Activated T-cell treated with anti-CD3 and anti-CD28 coated beads, Interleukin-2, amount 50 U/mL, for 24 hours (primary cell): ENCODE measurements at regions not wholly inside any gene's neighbourhood (a gene's known extent, or its start where the extent isn't known, plus 50 kb on each side); places are given as distances from the start of the nearest gene placed in this dataset.

Experiments
- DNase-seq: peaks from one replicate; pipeline ENCODE4 v3.0.0-alpha.2; 2020
- H3K27ac Mint-ChIP-seq: 2 replicates; pipeline ENCODE4 v1.8.0; 2020; ENCODE audit warnings: mild to moderate bottlenecking, mixed read lengths
- H3K27me3 Mint-ChIP-seq: 2 replicates; pipeline ENCODE4 v1.8.0; 2020; ENCODE audit warnings: mixed read lengths
- H3K36me3 Mint-ChIP-seq: 2 replicates; pipeline ENCODE4 v1.8.0; 2020; ENCODE audit warnings: low read depth, mixed read lengths
- H3K4me1 Mint-ChIP-seq: 2 replicates; pipeline ENCODE4 v1.8.0; 2020; ENCODE audit warnings: low read depth, mixed read lengths
- H3K4me3 Mint-ChIP-seq: 2 replicates; pipeline ENCODE4 v1.8.0; 2020; ENCODE audit warnings: mild to moderate bottlenecking, moderate library complexity, mixed read lengths
- H3K9me3 Mint-ChIP-seq: 2 replicates; pipeline ENCODE4 v1.8.0; 2020; ENCODE audit warnings: mixed read lengths

GRCh38 chr7:131959106-131959812 is 402.8 kb upstream of the PODXL start:
- Mint-ChIP-seq H3K4me1 (no peaks in the 10 kb centered on the region), H3K27ac (no peak overlapping the region), H3K9me3 (no peaks in the 10 kb centered on the region), H3K4me3 (no peak overlapping the region), H3K36me3 (no peaks in the 10 kb centered on the region), H3K27me3 (peaks cover 6% of the 10 kb centered on the region)
- DNase-seq: no peak

- Mint-ChIP-seq H3K4me3 (no peak overlapping the region), H3K27ac (no peak overlapping the region), H3K36me3 (no peaks in the 10 kb centered on the region), H3K27me3 (peaks cover 8% of the 10 kb centered on the region), H3K9me3 (no peaks in the 10 kb centered on the region), H3K4me1 (no peaks in the 10 kb centered on the region)
- no peak for DNase-seq
These were observed 401.1 kb upstream of the PODXL start for GRCh38 chr7:131957338-131958020.

- H3K27ac Mint-ChIP-seq: no peak overlapping the region
- no peak for DNase-seq
- no peaks in the 10 kb centered on the region for H3K4me1 Mint-ChIP-seq
- no peaks in the 10 kb centered on the region for H3K9me3 Mint-ChIP-seq
- H3K27me3 Mint-ChIP-seq: peaks cover 6% of the 10 kb centered on the region
- H3K36me3 Mint-ChIP-seq: no peaks in the 10 kb centered on the region
- no peak overlapping the region for H3K4me3 Mint-ChIP-seq
These were observed 400.4 kb upstream of the PODXL start for GRCh38 chr7:131956864-131957263.

DNA sequence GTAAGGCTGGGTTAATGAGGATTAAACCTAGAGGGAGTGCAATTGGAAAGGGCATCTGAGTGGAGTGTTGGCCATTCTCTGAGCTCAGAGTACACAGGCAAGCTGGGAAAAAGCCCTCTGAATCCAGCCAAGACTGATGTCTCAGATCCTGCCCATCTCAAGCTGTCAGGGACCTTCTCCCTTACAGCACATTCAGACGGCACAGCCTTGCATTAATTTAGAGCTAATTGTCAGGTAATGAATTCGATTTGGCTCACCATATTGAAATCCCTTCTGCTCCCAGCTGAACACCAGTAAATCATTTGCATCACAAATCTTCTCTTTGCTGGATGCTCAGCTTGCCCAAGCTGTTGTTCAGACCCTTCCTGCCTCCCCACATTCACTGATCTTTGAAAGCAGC is 399.3 kb upstream of the PODXL start:
- Mint-ChIP-seq H3K27ac (no peak overlapping the region), H3K27me3 (peaks cover 6% of the 10 kb centered on the region), H3K4me3 (no peak overlapping the region), H3K36me3 (no peaks in the 10 kb centered on the region), H3K4me1 (no peaks in the 10 kb centered on the region), H3K9me3 (no peaks in the 10 kb centered on the region)
- no peak for DNase-seq

DNA sequence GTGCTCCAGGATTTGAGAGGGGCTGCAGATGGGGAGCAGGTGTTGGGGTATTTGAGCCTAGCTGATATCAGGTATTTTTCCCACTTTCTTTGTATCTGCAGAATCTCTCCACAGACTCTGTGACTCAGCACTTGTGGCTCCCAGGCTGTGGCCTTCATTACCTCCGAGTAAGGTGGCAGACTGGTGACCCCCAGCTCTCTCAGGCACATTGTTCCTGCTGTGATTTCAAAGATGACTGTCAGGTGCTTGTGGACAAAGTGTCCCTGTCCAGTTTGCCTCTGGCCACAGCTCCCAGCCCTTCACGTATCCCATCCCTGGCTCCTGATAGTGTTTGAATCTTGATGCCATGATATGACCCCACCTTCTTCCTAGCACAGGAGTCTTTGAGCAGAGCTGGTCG is 396.8 kb upstream of the PODXL start:
- Mint-ChIP-seq H3K4me1 (no peaks in the 10 kb centered on the region), H3K4me3 (no peak overlapping the region), H3K27ac (no peak overlapping the region), H3K9me3 (no peaks in the 10 kb centered on the region), H3K27me3 (peaks cover 7% of the 10 kb centered on the region), H3K36me3 (no peaks in the 10 kb centered on the region)
- DNase-seq: no peak

- Mint-ChIP-seq H3K9me3 (no peaks in the 10 kb centered on the region), H3K27me3 (peaks cover 13% of the 10 kb centered on the region), H3K4me1 (no peaks in the 10 kb centered on the region), H3K27ac (no peak overlapping the region), H3K4me3 (no peak overlapping the region), H3K36me3 (no peaks in the 10 kb centered on the region)
- DNase-seq: no peak
These were observed 395.9 kb upstream of the PODXL start for GRCh38 chr7:131952365-131952764.

DNA sequence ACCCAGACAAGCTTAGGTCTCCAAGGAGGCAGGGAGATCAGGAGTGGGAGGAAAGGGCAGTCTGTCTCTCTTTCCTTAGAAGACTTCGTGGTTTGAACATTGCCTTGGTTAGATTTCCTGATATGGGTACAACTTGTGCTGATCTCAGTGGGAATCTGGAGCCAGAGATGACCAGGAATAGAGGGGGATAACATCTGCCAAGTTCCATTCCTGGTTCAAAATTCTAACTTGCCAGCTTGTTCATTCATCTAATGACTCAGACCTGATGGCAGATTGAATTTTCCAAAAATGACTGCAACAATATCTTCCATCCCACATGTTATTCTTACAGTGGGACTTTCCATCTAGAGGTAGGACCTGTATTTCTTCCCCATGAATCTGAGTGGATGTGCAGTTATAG is 394.3 kb upstream of the PODXL start:
- Mint-ChIP-seq H3K36me3 (no peaks in the 10 kb centered on the region), H3K9me3 (no peaks in the 10 kb centered on the region), H3K27ac (no peak overlapping the region), H3K4me3 (no peak overlapping the region), H3K4me1 (no peaks in the 10 kb centered on the region), H3K27me3 (peaks cover 27% of the 10 kb centered on the region)
- DNase-seq: no peak

DNA sequence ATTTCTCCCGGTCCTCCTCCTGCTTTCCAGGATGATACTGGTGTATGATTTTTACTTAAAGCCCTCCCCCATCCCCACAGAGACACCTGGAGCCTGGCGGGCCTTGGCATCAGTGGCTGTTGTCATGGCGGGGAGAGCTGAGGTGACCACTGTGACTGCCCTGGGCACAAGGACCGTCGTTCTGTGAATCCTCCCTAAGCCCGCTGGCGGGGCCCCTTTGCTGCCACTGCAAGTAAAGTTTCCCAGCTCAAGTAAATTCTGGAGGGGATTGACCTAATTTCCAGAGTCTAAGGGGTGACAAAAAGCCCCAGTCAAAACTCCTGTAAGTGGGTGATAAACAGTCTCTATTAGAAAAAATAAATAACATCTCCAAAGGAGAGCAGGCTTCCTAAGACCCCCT is 393.2 kb upstream of the PODXL start:
- H3K4me3 Mint-ChIP-seq: no peak overlapping the region
- peaks cover 38% of the 10 kb centered on the region for H3K27me3 Mint-ChIP-seq
- no peaks in the 10 kb centered on the region for H3K36me3 Mint-ChIP-seq
- H3K4me1 Mint-ChIP-seq: no peaks in the 10 kb centered on the region
- H3K27ac Mint-ChIP-seq: no peak overlapping the region
- H3K9me3 Mint-ChIP-seq: no peaks in the 10 kb centered on the region
- no peak for DNase-seq

DNA sequence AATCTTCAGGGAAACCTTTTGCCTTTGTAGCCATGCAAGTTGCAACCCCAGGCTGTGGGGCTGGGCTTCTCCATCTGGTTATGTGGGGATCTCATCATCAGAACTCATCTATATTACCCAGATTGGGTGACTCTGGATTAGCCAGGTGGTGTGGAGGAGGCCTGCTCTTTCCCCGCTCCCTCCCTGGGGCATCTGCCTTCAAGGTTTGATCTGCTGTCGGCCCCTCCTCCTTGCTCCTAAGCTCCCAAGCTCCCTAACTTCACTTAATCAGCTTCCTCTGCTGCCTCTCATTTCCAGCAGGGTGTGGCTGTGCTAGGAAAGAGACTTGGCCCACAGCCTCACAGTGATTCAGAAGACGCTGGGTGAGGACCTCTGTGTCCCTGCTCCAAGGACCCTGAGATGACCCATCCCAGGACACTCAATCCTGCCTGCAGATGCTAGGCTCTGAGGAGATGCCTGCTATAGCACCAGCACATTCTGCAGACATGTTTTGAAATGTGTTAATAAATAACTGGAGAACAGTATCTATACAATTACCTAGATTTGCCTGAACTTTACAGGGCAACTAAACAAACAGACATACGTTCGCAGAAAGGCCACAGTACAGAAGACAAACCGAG is 392.1 kb upstream of the PODXL start:
- DNase-seq: no peak
- no peaks in the 10 kb centered on the region for H3K9me3 Mint-ChIP-seq
- no peaks in the 10 kb centered on the region for H3K36me3 Mint-ChIP-seq
- H3K27me3 Mint-ChIP-seq: peaks cover 47% of the 10 kb centered on the region
- no peak overlapping the region for H3K27ac Mint-ChIP-seq
- no peak overlapping the region for H3K4me3 Mint-ChIP-seq
- H3K4me1 Mint-ChIP-seq: no peaks in the 10 kb centered on the region

DNA sequence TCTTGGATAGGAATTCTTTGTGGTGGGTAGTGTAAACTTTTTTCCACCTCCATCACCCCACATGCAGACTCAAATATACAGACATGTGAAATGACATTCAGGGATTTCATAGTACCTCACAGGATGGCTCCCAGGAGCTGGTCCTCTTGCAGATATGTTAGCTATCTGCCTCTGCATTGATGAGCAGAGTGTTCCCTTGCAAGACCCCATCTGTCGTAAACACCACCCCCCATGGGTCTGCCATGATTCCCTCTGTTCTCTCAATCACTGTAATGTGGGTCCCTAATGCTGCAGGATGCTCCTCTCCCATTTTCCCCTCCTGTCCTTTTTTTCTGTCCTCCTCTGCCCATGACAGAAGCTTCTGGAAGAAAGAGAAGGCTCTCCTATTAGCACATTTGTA is 391.2 kb upstream of the PODXL start:
- H3K27me3 Mint-ChIP-seq: peaks cover 50% of the 10 kb centered on the region
- H3K4me1 Mint-ChIP-seq: no peaks in the 10 kb centered on the region
- no peaks in the 10 kb centered on the region for H3K9me3 Mint-ChIP-seq
- no peak overlapping the region for H3K27ac Mint-ChIP-seq
- DNase-seq: no peak
- H3K36me3 Mint-ChIP-seq: no peaks in the 10 kb centered on the region
- H3K4me3 Mint-ChIP-seq: no peak overlapping the region

GRCh38 chr7:131945957-131946544 is 389.6 kb upstream of the PODXL start:
- Mint-ChIP-seq H3K27me3 (peaks cover 50% of the 10 kb centered on the region), H3K4me3 (no peak overlapping the region), H3K36me3 (no peaks in the 10 kb centered on the region), H3K27ac (no peak overlapping the region), H3K9me3 (no peaks in the 10 kb centered on the region), H3K4me1 (no peaks in the 10 kb centered on the region)
- DNase-seq: no peak

DNA sequence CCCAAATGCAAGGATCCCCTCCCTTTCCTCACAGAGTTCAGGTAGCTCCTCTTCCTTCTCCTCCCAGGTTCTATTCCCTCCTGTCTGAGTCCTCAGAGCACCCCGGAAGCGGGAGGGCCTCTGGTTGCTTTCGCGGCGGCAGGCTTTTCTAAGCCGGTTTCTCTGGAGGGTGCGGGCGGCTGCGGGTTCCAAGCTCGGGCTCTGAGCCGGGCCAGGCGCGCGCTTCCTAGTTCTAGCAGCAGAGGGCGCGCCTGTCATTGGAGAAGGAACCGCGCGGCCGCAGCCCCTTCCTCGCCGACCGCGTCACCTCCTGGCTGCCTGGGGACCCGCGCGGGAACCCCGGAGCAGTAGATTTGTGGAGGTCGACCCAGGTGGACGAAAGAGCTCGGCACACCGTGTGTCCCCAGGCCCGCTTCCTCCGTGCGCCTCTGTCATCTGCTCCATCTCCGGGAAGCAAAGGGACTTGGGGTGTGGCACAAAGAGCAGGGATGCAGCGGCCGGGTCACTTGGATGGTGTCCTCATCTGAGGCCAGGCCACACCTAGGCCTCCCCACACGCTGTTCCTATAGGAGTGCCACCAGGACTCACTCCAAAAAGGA is 389.0 kb upstream of the PODXL start:
- Mint-ChIP-seq H3K4me1 (no peaks in the 10 kb centered on the region), H3K27me3 (peaks cover 51% of the 10 kb centered on the region), H3K27ac (no peak overlapping the region), H3K4me3 (no peak overlapping the region), H3K9me3 (no peaks in the 10 kb centered on the region), H3K36me3 (no peaks in the 10 kb centered on the region)
- DNase-seq: peak; percentile 46

DNA sequence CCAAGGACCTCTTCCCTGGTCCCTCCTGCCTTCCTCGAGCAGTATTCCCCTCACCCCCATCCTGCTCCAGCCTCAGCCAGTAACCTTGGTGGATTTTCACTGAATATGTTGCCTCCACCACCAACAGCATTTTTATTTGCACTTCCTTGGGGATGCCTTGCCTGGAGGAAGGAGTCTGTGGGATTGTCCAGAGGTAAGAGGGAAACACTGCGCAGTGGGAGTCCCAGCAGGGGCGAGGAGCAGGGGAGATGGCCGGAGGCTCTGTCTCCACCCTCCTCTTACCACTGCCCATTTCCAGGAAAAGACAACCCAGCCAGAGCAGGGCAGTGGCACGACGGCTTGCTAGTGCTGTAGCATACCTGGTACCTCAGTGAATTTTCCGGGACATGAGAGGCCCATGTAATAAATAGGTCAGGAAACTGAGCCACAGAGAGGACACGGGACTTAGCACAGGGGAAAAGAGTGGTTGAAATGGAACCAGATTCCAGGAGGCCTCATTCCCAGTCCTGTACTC is 388.2 kb upstream of the PODXL start:
- no peak for DNase-seq
- Mint-ChIP-seq H3K9me3 (no peaks in the 10 kb centered on the region), H3K36me3 (no peaks in the 10 kb centered on the region), H3K27me3 (peaks cover 53% of the 10 kb centered on the region), H3K4me1 (no peaks in the 10 kb centered on the region), H3K4me3 (no peak overlapping the region), H3K27ac (no peak overlapping the region)

DNA sequence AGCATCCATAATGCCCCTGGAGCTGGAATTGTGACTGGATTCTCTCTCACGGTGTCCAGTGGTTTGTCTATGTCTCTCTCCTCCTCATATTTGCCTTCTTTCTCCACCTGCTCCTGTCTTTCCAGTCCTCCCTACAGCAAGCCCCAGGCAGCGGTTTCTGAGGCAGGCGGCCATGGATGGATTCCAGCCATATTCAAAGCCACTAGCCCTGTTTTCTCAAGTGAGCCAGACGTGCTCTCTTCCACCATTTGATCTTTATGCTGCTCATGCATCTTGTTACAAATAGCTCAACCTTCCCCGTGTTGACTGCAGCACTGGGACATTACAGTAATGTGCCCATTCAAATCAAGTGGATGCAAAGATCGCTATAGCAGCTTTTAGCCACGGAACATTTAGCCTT is 387.2 kb upstream of the PODXL start:
- Mint-ChIP-seq H3K9me3 (no peaks in the 10 kb centered on the region), H3K4me1 (no peaks in the 10 kb centered on the region), H3K36me3 (no peaks in the 10 kb centered on the region), H3K4me3 (no peak overlapping the region), H3K27me3 (peaks cover 52% of the 10 kb centered on the region), H3K27ac (no peak overlapping the region)
- DNase-seq: no peak
